HEK293T (cell line): ENCODE measurements at regions not wholly inside any gene's neighbourhood (a gene's known extent, or its start where the extent isn't known, plus 50 kb on each side); places are given as distances from the start of the nearest gene placed in this dataset.

Experiments used
- CTBP1 ChIP-seq: fragments of 450-650 bp; IDR thresholded peaks from 2 replicates; pipeline ENCODE4 v1.6.1; 2016; ENCODE audit warnings: borderline replicate concordance
- FOXA1 ChIP-seq: fragments of 450-650 bp; IDR thresholded peaks from 2 replicates; pipeline ENCODE4 v1.6.1; 2016; ENCODE audit warnings: mild to moderate bottlenecking
- SP1 ChIP-seq: fragments of 450-650 bp; IDR thresholded peaks from 2 replicates; pipeline ENCODE4 v1.6.1; 2017

GRCh38 chr2:204156456-204156855, 219.9 kb downstream of the ICOS start:
- no peak for TF ChIP-seq CTBP1
- TF ChIP-seq SP1: no peak
- no peak for TF ChIP-seq FOXA1
